ENCODE measurements at regions not wholly inside any gene's neighbourhood (a gene's known extent, or its start where the extent isn't known, plus 50 kb on each side); places are given as distances from the start of the nearest gene placed in this dataset.

- ChIA-PET POLR2A (no interaction called here), CTCF (no interaction called here)
- H3K4me3 ChIP-seq (ENCODE audit: low read depth, low read length): no peak overlapping the region
- no peak overlapping the region for H3K27ac ChIP-seq (ENCODE audit: extremely low read depth, low read depth, low read length)
- no peaks in the 10 kb centered on the region for H3K36me3 ChIP-seq (ENCODE audit: control insufficient read depth in 2 of 2, insufficient read depth in 1 of 2, low read length in 2 of 2)
- no peaks in the 10 kb centered on the region for H3K9me3 ChIP-seq (ENCODE audit: control insufficient read depth, insufficient read depth, low read depth, low read length)
- TF ChIP-seq ZNF701 (tag by site-specific recombination; IDR thresholded peaks at IDR 0.05) (no peak), ZNF580 (tag by site-specific recombination; IDR thresholded peaks at IDR 0.05) (no peak)
- H3K4me1 ChIP-seq (ENCODE audit: control insufficient read depth, insufficient read depth, low read length): no peaks in the 10 kb centered on the region
Observed at GRCh38 chr2:78892295-78892694, 133.2 kb upstream of the REG3G start.

- TF ChIP-seq ZNF629 (tag by site-specific recombination; IDR thresholded peaks at IDR 0.05) (no peak), ZEB2 (tag by site-specific recombination; IDR thresholded peaks at IDR 0.05) (no peak), ZNF155 (tag by site-specific recombination; IDR thresholded peaks at IDR 0.05) (no peak), IKZF3 (tag by site-specific recombination; IDR thresholded peaks at IDR 0.05) (no peak), ZNF585B (tag by site-specific recombination; IDR thresholded peaks at IDR 0.05) (no peak), ZNF24 (tag by site-specific recombination; IDR thresholded peaks at IDR 0.05) (no peak), ZNF529 (tag by site-specific recombination; IDR thresholded peaks at IDR 0.05; ENCODE audit: insufficient replicate concordance) (no peak), SCRT2 (tag by site-specific recombination; IDR thresholded peaks at IDR 0.05) (no peak), SALL2 (tag by site-specific recombination; IDR thresholded peaks at IDR 0.05; ENCODE audit: borderline replicate concordance) (no peak), ZNF692 (tag by site-specific recombination; IDR thresholded peaks at IDR 0.05) (no peak), ZBTB48 (tag by site-specific recombination; IDR thresholded peaks at IDR 0.05) (no peak), ZFHX2 (tag by site-specific recombination; conservative IDR thresholded peaks at IDR 0.05) (no peak)
- no peaks in the 10 kb centered on the region for H3K36me3 ChIP-seq (ENCODE audit: control insufficient read depth in 2 of 2, insufficient read depth in 1 of 2, low read length in 2 of 2)
- ChIA-PET CTCF (no interaction called here), POLR2A (no interaction called here)
- no peak overlapping the region for H3K4me3 ChIP-seq (ENCODE audit: low read depth, low read length)
- no peak overlapping the region for H3K27ac ChIP-seq (ENCODE audit: extremely low read depth, low read depth, low read length)
- H3K9me3 ChIP-seq (ENCODE audit: control insufficient read depth, insufficient read depth, low read depth, low read length): no peaks in the 10 kb centered on the region
- no peaks in the 10 kb centered on the region for H3K4me1 ChIP-seq (ENCODE audit: control insufficient read depth, insufficient read depth, low read length)
Observed at GRCh38 chr2:78895022-78895421, 130.5 kb upstream of the REG3G start.

- ChIA-PET CTCF (no interaction called here), POLR2A (no interaction called here)
- Histone ChIP-seq H3K4me3 (ENCODE audit: low read depth, low read length) (no peak overlapping the region), H3K36me3 (ENCODE audit: control insufficient read depth in 2 of 2, insufficient read depth in 1 of 2, low read length in 2 of 2) (no peaks in the 10 kb centered on the region), H3K4me1 (ENCODE audit: control insufficient read depth, insufficient read depth, low read length) (no peaks in the 10 kb centered on the region), H3K27ac (ENCODE audit: extremely low read depth, low read depth, low read length) (no peak overlapping the region), H3K9me3 (ENCODE audit: control insufficient read depth, insufficient read depth, low read depth, low read length) (no peaks in the 10 kb centered on the region)
- TF ChIP-seq ZNF416 (tag by site-specific recombination; IDR thresholded peaks at IDR 0.05) (no peak), ZNF155 (tag by site-specific recombination; IDR thresholded peaks at IDR 0.05) (no peak), ZNF223 (tag by site-specific recombination; IDR thresholded peaks at IDR 0.05) (no peak), GLI4 (tag by site-specific recombination; IDR thresholded peaks at IDR 0.05) (no peak), ZNF529 (tag by site-specific recombination; IDR thresholded peaks at IDR 0.05; ENCODE audit: insufficient replicate concordance) (no peak), FEZF1 (tag by site-specific recombination; IDR thresholded peaks at IDR 0.05) (no peak), AEBP2 (tag by site-specific recombination; IDR thresholded peaks at IDR 0.05; ENCODE audit: borderline replicate concordance) (no peak), SETDB1 (IDR thresholded peaks at IDR 0.05; ENCODE audit: insufficient read length, low read length) (no peak), ZNF624 (tag by site-specific recombination; IDR thresholded peaks at IDR 0.05) (no peak), ZNF366 (tag by site-specific recombination; conservative IDR thresholded peaks at IDR 0.05) (no peak), PRDM2 (tag by site-specific recombination; IDR thresholded peaks at IDR 0.05; ENCODE audit: borderline replicate concordance) (no peak)
Observed at GRCh38 chr2:78896536-78896935, 129.0 kb upstream of the REG3G start.

Data from HEK293 (cell line).